B cell (primary cell): ENCODE measurements at regions not wholly inside any gene's neighbourhood (a gene's known extent, or its start where the extent isn't known, plus 50 kb on each side); places are given as distances from the start of the nearest gene placed in this dataset.

Source experiments
- CTCF ChIP-seq: fragments of 200-600 bp; IDR thresholded peaks from one replicate; pipeline ENCODE4 v1.8.0; 2022; ENCODE audit warnings: antibody characterized with exemption, mild to moderate bottlenecking
- EZH2 ChIP-seq: IDR thresholded peaks from 2 replicates; pipeline ENCODE4 v1.6.1; 2012; ENCODE audit warnings: borderline replicate concordance, low read depth, mild to moderate bottlenecking, moderate library complexity, low read length; ENCODE audit not compliant: insufficient read depth, poor library complexity, severe bottlenecking

- no peak for TF ChIP-seq CTCF
- no peak for TF ChIP-seq EZH2
These were observed 82.0 kb downstream of the TEX29 start for GRCh38 chr13:111402441-111402840.
